ENCODE measurements at regions not wholly inside any gene's neighbourhood (a gene's known extent, or its start where the extent isn't known, plus 50 kb on each side); places are given as distances from the start of the nearest gene placed in this dataset.

DNA sequence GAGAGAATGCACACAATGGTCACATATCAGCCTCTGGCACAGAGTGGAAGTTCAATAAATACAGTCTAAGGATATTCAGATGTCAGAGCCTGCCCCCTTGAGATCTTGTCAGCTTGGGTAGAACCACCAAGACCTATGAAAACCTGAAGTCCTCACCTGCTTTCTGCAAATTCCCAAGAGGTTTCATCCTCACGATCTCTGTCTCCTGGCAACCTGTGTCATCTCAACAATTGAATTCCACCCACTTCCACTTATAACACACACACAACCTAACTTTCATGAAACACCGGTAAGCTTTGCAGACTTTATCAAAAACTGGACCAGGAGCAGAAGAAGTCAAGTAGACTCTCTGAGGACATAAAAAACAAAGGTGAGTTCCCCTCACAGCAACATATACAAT, 151.6 kb upstream of the SLC30A5 start:
- DNase-seq (ENCODE audit: low read depth): no peak
- TF ChIP-seq, protein P1, sequence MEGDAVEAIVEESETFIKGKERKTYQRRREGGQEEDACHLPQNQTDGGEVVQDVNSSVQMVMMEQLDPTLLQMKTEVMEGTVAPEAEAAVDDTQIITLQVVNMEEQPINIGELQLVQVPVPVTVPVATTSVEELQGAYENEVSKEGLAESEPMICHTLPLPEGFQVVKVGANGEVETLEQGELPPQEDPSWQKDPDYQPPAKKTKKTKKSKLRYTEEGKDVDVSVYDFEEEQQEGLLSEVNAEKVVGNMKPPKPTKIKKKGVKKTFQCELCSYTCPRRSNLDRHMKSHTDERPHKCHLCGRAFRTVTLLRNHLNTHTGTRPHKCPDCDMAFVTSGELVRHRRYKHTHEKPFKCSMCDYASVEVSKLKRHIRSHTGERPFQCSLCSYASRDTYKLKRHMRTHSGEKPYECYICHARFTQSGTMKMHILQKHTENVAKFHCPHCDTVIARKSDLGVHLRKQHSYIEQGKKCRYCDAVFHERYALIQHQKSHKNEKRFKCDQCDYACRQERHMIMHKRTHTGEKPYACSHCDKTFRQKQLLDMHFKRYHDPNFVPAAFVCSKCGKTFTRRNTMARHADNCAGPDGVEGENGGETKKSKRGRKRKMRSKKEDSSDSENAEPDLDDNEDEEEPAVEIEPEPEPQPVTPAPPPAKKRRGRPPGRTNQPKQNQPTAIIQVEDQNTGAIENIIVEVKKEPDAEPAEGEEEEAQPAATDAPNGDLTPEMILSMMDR (IDR thresholded peaks at IDR 0.05; ENCODE audit: insufficient read depth, low read depth, low read length, missing control alignments): no peak

DNA sequence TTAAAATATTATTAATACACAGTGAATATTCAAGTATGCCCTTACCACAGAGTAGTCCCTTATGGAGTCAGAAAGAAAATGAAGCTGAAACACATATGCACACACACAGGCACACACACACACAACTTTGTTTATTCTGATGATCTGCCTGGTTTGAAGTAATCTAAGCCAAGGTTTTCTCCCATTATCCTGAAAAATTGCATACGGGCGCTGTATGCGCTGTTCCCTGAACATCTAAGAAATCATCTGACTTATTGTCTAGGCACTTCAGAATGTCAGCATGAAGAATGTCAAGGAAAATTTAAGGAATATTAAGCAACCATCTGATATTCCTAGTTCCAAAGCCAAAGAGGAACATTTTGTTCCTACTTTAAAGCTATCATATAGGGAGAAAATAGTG, 147.1 kb upstream of the SLC30A5 start:
- no peak for DNase-seq (ENCODE audit: low read depth)
- TF ChIP-seq, protein P1 (IDR thresholded peaks at IDR 0.05; ENCODE audit: insufficient read depth, low read depth, low read length, missing control alignments): no peak
- no peak overlapping the region for H3K4me3 ChIP-seq (ENCODE audit: low read depth, low read length)

More for the DNA sequence above, 151.6 kb upstream of the SLC30A5 start:
- no peak overlapping the region for H3K4me3 ChIP-seq (ENCODE audit: low read depth, low read length)

DNA sequence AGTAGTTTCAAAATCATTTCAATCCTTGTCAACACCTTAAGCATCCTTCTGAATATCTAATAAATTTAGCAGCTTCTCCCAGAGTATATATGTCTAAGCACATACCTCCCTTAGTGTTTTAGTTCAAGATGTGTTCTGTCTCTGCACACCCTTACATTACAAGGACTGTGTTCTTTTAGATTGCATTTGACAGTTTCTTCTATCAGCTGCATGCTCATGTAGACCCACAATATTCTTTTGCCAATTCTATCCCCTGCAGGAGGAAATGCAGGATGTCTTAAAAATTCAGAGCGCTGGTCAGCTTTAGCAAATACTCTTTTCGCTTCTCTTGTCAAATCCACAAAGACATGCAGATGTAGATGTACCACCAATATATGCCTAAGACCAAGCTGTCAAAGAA, 145.8 kb upstream of the SLC30A5 start:
- TF ChIP-seq, protein P1 (IDR thresholded peaks at IDR 0.05; ENCODE audit: insufficient read depth, low read depth, low read length, missing control alignments): no peak
- no peak overlapping the region for H3K4me3 ChIP-seq (ENCODE audit: low read depth, low read length)
- DNase-seq (ENCODE audit: low read depth): no peak

DNA sequence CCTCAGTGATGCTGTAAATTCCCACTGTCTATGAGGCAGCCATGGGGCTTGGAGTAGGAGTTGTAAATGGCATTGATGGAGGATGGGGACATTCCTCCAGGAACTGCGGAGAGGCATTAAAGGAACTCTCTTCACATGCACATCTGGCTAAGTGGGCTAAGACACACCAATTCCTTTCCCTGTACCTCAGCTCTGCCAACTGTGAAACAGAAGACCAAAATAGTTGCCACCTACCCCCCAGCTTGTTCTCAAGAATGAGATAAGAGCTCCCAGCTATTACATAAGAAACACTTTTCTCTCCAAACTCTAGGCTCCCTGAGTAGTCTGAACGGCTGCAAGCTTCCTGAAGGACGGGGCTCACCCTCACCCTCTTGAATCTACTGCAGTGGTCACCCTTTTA, 144.6 kb upstream of the SLC30A5 start:
- no peak for DNase-seq (ENCODE audit: low read depth)
- TF ChIP-seq, protein P1 (IDR thresholded peaks at IDR 0.05; ENCODE audit: insufficient read depth, low read depth, low read length, missing control alignments): no peak
- no peak overlapping the region for H3K4me3 ChIP-seq (ENCODE audit: low read depth, low read length)

DNA sequence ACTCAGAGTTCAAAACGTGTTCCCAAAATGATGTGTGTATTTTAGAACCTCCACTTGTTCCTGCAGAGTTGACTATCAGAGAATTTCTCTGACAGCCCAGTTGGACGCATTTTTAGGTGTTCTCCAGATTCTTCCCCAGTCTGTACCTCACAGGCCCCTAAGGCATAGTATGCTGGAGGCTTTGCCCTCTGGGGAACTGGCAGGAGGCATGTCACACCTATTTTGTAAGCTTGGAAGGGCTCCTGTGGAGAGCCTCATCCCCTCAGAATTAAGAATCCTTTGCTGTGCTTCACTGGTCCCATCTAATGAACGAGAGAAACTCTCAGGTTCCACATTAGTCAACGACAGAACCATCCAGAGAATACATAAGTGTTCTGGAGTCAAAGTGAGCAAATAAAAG, 144.1 kb upstream of the SLC30A5 start:
- no peak overlapping the region for H3K4me3 ChIP-seq (ENCODE audit: low read depth, low read length)
- TF ChIP-seq, protein P1 (IDR thresholded peaks at IDR 0.05; ENCODE audit: insufficient read depth, low read depth, low read length, missing control alignments): no peak
- DNase-seq (ENCODE audit: low read depth): no peak

DNA sequence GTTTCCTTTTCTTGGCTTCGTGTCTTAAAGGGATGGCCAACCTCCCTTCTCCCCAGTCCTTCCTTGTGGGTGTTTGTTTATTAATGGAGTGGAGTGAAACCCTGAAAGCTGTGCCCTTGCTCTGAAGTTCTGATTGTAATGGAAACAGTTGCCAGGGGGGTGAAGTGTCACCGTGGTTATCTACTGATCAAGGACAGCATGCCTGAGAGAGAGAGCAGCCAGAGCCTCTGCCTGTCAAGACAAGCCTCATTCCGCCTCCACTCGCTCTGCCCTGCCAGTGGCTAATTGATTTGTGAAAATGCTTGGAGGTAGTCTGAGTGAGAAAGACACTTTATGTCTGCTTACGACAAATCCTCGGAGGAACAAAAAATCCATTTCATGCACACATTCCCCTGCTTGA, 143.7 kb upstream of the SLC30A5 start:
- no peak overlapping the region for H3K4me3 ChIP-seq (ENCODE audit: low read depth, low read length)
- TF ChIP-seq, protein P1 (IDR thresholded peaks at IDR 0.05; ENCODE audit: insufficient read depth, low read depth, low read length, missing control alignments): no peak
- DNase-seq (ENCODE audit: low read depth): no peak

DNA sequence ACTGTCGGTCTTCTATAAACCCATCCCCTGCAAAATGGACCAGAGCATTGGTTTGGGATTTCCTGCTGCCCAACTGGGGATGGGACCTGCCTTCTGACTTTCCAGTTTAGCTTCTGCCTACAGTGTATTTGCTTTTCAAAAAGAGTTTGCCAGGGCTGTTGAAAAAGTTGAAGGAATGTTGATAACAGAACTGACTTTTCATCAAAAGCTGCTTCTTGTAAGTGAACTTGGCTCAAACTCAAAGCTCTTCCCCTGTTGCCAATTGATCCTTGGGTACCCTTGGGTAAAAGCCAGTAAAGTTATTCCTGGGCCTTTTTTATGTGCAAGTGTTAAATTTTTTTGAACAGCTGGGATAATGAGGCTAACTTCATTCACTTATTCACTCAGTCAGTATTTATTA, 142.9 kb upstream of the SLC30A5 start:
- TF ChIP-seq, protein P1 (IDR thresholded peaks at IDR 0.05; ENCODE audit: insufficient read depth, low read depth, low read length, missing control alignments): no peak
- no peak overlapping the region for H3K4me3 ChIP-seq (ENCODE audit: low read depth, low read length)
- DNase-seq (ENCODE audit: low read depth): no peak
